ENCODE measurements at regions not wholly inside any gene's neighbourhood (a gene's known extent, or its start where the extent isn't known, plus 50 kb on each side); places are given as distances from the start of the nearest gene placed in this dataset.

DNA sequence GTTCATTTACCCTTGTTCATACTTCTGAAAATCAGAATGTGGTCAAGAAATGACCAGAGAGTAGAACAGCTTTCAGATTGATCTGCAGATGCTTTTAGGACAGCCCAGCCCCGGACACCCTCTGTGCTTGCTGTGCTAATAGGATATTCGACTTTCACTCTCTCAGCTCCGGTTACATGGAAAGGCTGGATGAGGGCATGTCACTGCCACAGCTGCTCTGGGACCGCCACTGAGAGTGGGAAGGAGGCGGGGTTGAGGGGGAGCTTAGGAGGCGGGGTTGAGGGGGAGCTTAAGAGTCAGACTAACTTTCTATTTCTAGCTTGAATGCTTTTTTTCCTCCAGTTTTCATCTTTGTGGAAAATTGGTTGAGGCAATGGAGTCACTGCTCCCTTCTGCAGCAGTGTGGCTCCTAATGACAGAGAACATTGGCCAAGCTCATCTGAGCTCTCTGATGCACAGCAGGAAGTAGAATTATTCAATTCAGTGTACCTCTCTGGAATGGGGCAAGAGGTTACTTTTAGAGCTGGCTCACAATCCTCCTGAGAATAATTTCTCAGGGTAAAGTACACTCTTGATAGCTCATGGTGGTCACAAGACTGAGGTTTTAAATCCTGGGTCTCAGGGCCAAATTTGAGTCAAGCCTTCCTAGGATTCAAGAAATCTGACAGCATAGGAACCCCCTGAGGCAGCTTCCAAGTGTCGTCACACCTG is 74.6 kb upstream of the NPAS1 start:
- intact Hi-C loops (cut with DNase I): no loop called here
- H3K27me3 ChIP-seq (ENCODE audit: control insufficient read depth, insufficient read depth, low read length): no peaks in the 10 kb centered on the region
- DNase-seq (peak; percentile 82 to 96 (median 91)), FAIRE-seq (no peak)
- no peaks in the 10 kb centered on the region for H3K36me3 ChIP-seq (ENCODE audit: control insufficient read depth in 2 of 3, insufficient read depth in 3 of 3, low read length in 3 of 3)
- TF ChIP-seq CTCF (IDR thresholded peaks at IDR 0.05; ENCODE audit: borderline replicate concordance, extremely low read depth, insufficient read depth): no peak
- peak overlapping the region in 2 of 3 donors; percentile 29 for H3K9ac ChIP-seq (ENCODE audit: low read length in 3 of 3)
- peak overlapping the region; percentile 71 to 91 for H3K27ac ChIP-seq (ENCODE audit: low read depth in 2 of 2, low read length in 2 of 2)
- H3K4me1 ChIP-seq (ENCODE audit: control insufficient read depth in 2 of 3, insufficient read depth in 2 of 3, low read depth in 1 of 3, low read length in 3 of 3): peaks cover 16 to 54% (median 35%) of the 10 kb centered on the region in 3 donors
- no peaks in the 10 kb centered on the region for H3K9me3 ChIP-seq (ENCODE audit: control insufficient read depth in 2 of 3, insufficient read depth in 1 of 3, low read length in 3 of 3)
- H3K4me3 ChIP-seq (ENCODE audit: low read length in 3 of 3): peak overlapping the region in 1 of 3 donors; percentile 13

DNA sequence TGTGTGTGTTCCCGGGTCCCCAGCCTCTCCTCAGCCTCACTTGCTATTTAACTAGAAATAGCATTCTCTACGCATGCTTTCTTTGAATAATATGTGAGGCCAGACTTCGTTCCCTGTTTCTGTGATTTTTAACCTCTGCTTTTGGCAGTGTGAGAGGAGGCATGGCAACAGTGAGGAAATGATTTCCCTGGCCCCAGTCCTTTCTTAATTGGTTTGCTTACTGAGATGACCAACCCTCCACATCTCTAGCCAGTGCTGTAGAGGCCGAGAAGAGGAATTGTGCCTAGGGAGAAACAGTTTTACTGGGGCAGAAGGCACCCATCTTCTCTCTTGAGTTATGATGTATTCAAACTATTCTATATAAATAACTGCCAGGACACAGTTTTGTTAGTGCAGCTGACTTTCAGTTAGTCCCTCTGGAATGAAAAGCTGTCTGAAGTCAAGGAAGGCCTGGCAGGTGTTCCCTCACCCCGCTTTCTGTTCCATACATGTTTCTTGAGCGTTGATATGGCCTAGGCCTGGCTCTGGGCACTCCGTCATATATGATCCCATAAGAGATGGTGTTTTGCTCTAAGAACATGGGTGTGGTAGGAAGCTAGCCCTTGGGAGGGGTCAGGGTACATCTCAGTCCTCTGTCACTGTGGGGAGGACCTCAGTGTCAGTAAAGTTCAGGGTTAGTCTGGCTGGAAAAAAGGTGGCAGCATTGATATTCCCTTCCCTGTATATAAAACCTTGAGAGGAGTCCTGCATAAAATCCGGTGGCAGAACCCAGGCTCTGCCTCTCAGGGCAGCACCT is 73.7 kb upstream of the NPAS1 start:
- FAIRE-seq (no peak), DNase-seq (peak in 1 of 5 donors; percentile 54)
- H3K9me3 ChIP-seq (ENCODE audit: control insufficient read depth in 2 of 3, insufficient read depth in 1 of 3, low read length in 3 of 3): no peaks in the 10 kb centered on the region
- no peaks in the 10 kb centered on the region for H3K36me3 ChIP-seq (ENCODE audit: control insufficient read depth in 2 of 3, insufficient read depth in 3 of 3, low read length in 3 of 3)
- peak overlapping the region in 1 of 3 donors; percentile 13 for H3K4me3 ChIP-seq (ENCODE audit: low read length in 3 of 3)
- H3K4me1 ChIP-seq (ENCODE audit: control insufficient read depth in 2 of 3, insufficient read depth in 2 of 3, low read depth in 1 of 3, low read length in 3 of 3): peaks cover 16 to 62% (median 41%) of the 10 kb centered on the region in 3 donors
- H3K9ac ChIP-seq (ENCODE audit: low read length in 3 of 3): peak overlapping the region in 1 of 3 donors; percentile 29
- no peak for TF ChIP-seq CTCF (IDR thresholded peaks at IDR 0.05; ENCODE audit: borderline replicate concordance, extremely low read depth, insufficient read depth)
- intact Hi-C loops (cut with DNase I): no loop called here
- no peaks in the 10 kb centered on the region for H3K27me3 ChIP-seq (ENCODE audit: control insufficient read depth, insufficient read depth, low read length)
- H3K27ac ChIP-seq (ENCODE audit: low read depth in 2 of 2, low read length in 2 of 2): peak overlapping the region; percentile 71 to 91

DNA sequence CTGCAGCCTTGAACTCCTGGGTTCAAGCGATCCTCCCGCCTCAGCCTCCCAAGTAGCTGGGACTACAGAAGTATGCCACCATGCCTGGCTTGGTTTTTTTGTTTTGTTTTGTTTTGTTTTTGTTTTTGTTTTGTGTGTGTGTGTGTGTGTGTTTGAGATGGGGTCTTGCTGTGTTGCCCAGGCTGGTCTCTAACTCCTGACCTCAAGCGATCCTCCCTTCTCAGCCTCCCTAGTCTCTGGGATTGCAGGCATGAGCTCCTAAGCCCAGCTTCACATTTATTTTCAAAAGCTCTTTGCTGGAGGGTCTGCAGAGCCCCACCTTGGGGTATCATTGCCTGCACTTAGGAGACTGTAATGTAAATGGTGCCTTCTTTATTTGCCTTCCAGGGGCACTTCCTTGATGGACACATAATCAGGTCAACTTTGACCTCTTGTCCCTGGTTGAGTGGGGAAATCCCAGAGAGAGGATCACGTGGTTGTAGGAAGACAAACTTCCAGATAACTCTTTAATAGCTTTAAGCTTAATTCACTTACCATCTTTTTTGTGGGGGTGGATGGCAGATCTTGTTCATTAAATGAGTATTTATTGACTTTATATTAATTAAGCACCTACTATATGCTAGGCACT is 72.9 kb upstream of the NPAS1 start:
- H3K9me3 ChIP-seq (ENCODE audit: control insufficient read depth in 2 of 3, insufficient read depth in 1 of 3, low read length in 3 of 3): no peaks in the 10 kb centered on the region
- H3K4me1 ChIP-seq (ENCODE audit: control insufficient read depth in 2 of 3, insufficient read depth in 2 of 3, low read depth in 1 of 3, low read length in 3 of 3): peaks cover 16 to 69% (median 49%) of the 10 kb centered on the region in 3 donors
- no peak overlapping the region for H3K4me3 ChIP-seq (ENCODE audit: low read length in 3 of 3)
- H3K36me3 ChIP-seq (ENCODE audit: control insufficient read depth in 2 of 3, insufficient read depth in 3 of 3, low read length in 3 of 3): no peaks in the 10 kb centered on the region
- no peak for TF ChIP-seq CTCF (IDR thresholded peaks at IDR 0.05; ENCODE audit: borderline replicate concordance, extremely low read depth, insufficient read depth)
- DNase-seq (no peak), FAIRE-seq (no peak)
- H3K9ac ChIP-seq (ENCODE audit: low read length in 3 of 3): no peak overlapping the region
- intact Hi-C loops (cut with DNase I): no loop called here
- H3K27me3 ChIP-seq (ENCODE audit: control insufficient read depth, insufficient read depth, low read length): no peaks in the 10 kb centered on the region
- peak overlapping the region in 1 of 2 donors; percentile 39 for H3K27ac ChIP-seq (ENCODE audit: low read depth in 2 of 2, low read length in 2 of 2)

Data from kidney (tissue), 13 donors.